IgD-negative memory B cell (primary cell): ENCODE measurements at regions not wholly inside any gene's neighbourhood (a gene's known extent, or its start where the extent isn't known, plus 50 kb on each side); places are given as distances from the start of the nearest gene placed in this dataset.
"Not testable (repeated sequence)": the region's sequence is repeated elsewhere in the genome, so short reads cannot be mapped to it uniquely, and the experiment has no call there.

Experiments
- H3K27ac Mint-ChIP-seq, 3 donors: one replicate each; pipeline ENCODE4 v1.8.0; 2020 to 2022; ENCODE audit warnings: mild to moderate bottlenecking in 3 of 3, mixed read lengths in 3 of 3, moderate library complexity in 1 of 3
- H3K27me3 Mint-ChIP-seq: one replicate; pipeline ENCODE4 v1.8.0; 2021; ENCODE audit warnings: mixed read lengths
- H3K36me3 Mint-ChIP-seq: one replicate; pipeline ENCODE4 v1.8.0; 2020; ENCODE audit warnings: mild to moderate bottlenecking, mixed read lengths
- H3K4me1 Mint-ChIP-seq, 3 donors: one replicate each; pipeline ENCODE4 v1.8.0; 2020 to 2022; ENCODE audit warnings: mixed read lengths in 3 of 3, mild to moderate bottlenecking in 1 of 3
- H3K4me3 Mint-ChIP-seq, 4 donors: one replicate each; pipeline ENCODE4 v1.8.0; 2020 to 2022; ENCODE audit warnings: mild to moderate bottlenecking in 4 of 4, mixed read lengths in 4 of 4, moderate library complexity in 3 of 4
- H3K9me3 Mint-ChIP-seq, 3 donors: one replicate each; pipeline ENCODE4 v1.8.0; 2020 to 2021; ENCODE audit warnings: mixed read lengths in 3 of 3, mild to moderate bottlenecking in 1 of 3

DNA sequence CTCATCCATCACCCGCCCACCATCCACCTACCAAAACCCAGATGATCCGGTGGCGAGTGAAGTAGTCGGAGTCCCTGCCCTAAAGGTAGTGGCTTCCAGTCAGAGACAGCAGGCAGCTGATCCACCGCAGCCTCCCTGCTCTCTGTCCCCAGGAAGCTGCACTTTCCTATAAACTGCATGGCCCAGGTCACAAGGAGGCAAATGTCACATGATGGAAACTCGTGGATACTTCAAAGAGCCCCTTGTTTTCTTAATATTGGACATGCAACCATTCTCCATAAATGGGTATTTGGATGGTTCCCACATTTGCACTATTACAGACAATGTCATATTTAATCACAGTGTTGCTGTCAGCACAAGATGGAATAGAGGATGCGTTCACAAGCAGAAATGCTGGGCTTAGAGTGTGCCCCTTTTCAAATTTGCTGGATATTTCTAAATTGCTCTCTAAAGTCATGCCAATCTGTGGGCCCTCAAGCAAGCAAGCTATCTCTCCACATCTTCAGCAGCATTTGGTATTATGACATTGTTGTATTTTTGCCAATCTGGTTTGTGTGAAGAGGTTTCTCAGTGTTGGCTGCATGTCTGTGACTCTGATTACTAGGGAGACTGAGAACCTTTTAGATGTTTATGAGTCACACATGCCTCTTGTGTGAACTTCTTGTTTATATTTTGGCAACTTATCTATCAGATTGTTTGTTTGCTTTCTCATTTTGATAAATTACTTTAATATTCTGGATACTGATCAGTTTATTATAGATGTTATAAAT lies 822.0 kb downstream of the TNS3 start:
- H3K4me1 Mint-ChIP-seq, result no peaks in the 10 kb centered on the region
- no peak overlapping the region for H3K4me3 Mint-ChIP-seq
- H3K27me3 Mint-ChIP-seq, result no peaks in the 10 kb centered on the region
- no peaks in the 10 kb centered on the region for H3K36me3 Mint-ChIP-seq
- H3K9me3 Mint-ChIP-seq, result peaks cover 0 to 4% (median 1%) of the 10 kb centered on the region in 3 donors
- H3K27ac Mint-ChIP-seq, result no peak overlapping the region

DNA sequence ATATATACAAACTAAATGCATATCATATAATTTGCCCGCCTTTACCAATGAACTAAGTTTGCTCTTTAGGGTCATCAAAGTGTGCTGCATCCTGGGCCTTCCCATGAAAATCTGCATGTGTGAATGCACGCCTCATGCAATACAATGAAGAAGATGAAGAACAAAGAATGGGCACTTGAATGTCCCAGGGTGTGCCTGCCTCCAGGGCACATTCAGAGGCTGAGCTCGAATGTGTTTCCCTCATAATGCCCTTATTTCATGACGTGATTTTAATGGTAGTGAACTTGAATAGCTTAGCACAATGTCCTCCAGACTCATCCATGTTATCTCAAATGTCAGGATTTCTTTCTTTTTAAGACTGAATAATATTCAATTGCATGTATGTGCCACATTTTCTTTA lies 824.9 kb downstream of the TNS3 start:
- Mint-ChIP-seq H3K4me3 (no peak overlapping the region), H3K9me3 (peaks cover 0 to 1% (median under 1%) of the 10 kb centered on the region in 3 donors), H3K36me3 (no peaks in the 10 kb centered on the region), H3K27ac (no peak overlapping the region), H3K27me3 (no peaks in the 10 kb centered on the region), H3K4me1 (no peaks in the 10 kb centered on the region)

GRCh38 chr7:46756256-46756655 lies 825.7 kb downstream of the TNS3 start:
- peaks cover 0 to 1% (median 0%) of the 10 kb centered on the region in 3 donors for H3K9me3 Mint-ChIP-seq
- no peak overlapping the region for H3K4me3 Mint-ChIP-seq
- no peak overlapping the region for H3K27ac Mint-ChIP-seq
- H3K36me3 Mint-ChIP-seq, result no peaks in the 10 kb centered on the region
- no peaks in the 10 kb centered on the region for H3K27me3 Mint-ChIP-seq
- no peaks in the 10 kb centered on the region for H3K4me1 Mint-ChIP-seq

- Mint-ChIP-seq H3K27me3 (no peaks in the 10 kb centered on the region), H3K4me1 (no peaks in the 10 kb centered on the region), H3K36me3 (no peaks in the 10 kb centered on the region), H3K9me3 (peaks cover 0 to 2% (median 0%) of the 10 kb centered on the region in 3 donors), H3K27ac (no peak overlapping the region), H3K4me3 (no peak overlapping the region)
Measured at GRCh38 chr7:46755120-46756034, 826.5 kb downstream of the TNS3 start.

- H3K36me3 Mint-ChIP-seq, result no peaks in the 10 kb centered on the region
- H3K27ac Mint-ChIP-seq, result no peak overlapping the region
- H3K27me3 Mint-ChIP-seq, result no peaks in the 10 kb centered on the region
- no peaks in the 10 kb centered on the region for H3K4me1 Mint-ChIP-seq
- peaks cover 0 to 2% (median 0%) of the 10 kb centered on the region in 3 donors for H3K9me3 Mint-ChIP-seq
- H3K4me3 Mint-ChIP-seq, result no peak overlapping the region
Measured at GRCh38 chr7:46754140-46754720, 827.7 kb downstream of the TNS3 start.

DNA sequence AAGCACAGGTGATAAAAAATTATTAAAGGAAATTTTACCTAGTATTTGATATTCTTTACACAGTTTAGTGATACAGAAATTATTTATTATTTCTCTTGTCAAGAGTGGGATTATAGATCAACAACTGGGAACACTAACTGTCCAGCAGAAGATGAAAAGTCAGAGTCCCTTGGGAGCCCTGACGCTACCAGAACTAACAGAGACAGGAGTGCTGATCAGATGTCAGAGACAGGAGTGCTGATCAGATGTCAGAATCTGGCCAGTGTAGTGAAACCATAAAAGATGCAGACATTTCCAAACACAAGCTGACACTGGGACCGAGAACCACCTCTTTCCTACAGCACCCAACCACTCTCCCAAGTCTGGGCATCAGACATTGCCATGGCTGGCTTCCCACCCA lies 828.2 kb downstream of the TNS3 start:
- Mint-ChIP-seq H3K27ac (no peak overlapping the region), H3K4me3 (no peak overlapping the region), H3K9me3 (peaks cover 0 to 2% (median 0%) of the 10 kb centered on the region in 3 donors), H3K4me1 (no peaks in the 10 kb centered on the region), H3K27me3 (no peaks in the 10 kb centered on the region), H3K36me3 (no peaks in the 10 kb centered on the region)

DNA sequence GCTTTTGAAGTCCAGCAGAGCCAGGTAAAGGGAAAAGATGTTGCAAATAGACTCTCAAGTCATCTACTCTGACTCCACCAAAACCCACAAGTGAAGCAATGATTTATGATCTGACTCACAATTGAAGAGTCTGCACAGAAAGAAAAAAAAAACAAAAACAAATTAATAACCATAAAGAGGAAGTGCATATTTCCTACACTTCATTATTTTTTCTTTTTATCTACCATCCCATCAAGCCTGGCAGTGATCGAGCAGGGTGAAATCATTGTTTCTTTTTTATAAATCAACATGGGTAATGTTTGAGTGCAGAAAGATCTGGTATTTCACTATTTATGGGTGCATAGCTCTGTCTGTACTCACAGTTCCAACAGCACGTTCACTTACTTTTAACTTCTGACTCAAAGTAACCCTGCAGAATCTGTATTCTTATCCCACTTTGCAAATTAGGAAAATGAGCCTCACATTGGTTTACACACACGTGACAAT lies 829.0 kb downstream of the TNS3 start:
- Mint-ChIP-seq H3K27me3 (no peaks in the 10 kb centered on the region), H3K4me1 (no peaks in the 10 kb centered on the region), H3K9me3 (peaks cover 0 to 2% (median 0%) of the 10 kb centered on the region in 3 donors), H3K36me3 (no peaks in the 10 kb centered on the region), H3K27ac (no peak overlapping the region), H3K4me3 (no peak overlapping the region)

GRCh38 chr7:46751927-46752723 lies 829.8 kb downstream of the TNS3 start:
- not testable (repeated sequence) for H3K4me1 Mint-ChIP-seq, H3K27me3 Mint-ChIP-seq, H3K36me3 Mint-ChIP-seq

DNA sequence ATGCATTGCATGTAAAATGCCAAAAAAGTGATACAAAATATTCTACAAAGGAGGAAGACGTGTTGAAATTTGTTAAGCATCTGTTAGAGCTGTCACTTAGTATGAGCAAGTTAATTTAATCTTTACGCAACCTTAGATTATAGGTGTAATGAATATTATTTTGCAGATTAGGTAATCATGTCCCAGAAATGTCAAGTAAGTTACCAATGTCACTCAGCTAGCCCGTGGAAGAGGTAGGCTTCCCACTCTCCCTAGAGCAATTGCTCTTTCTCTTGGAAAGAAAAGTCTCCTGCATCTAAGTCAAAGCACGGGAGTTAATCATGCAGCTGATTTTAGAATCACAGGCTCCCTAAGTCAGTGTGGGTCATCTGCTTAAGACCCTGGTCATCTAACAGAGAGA lies 830.4 kb upstream of the IGFBP3 start:
- Mint-ChIP-seq H3K27ac (no peak overlapping the region), H3K4me3 (no peak overlapping the region), H3K27me3 (no peaks in the 10 kb centered on the region), H3K36me3 (no peaks in the 10 kb centered on the region), H3K9me3 (peaks cover 0 to 2% (median 0%) of the 10 kb centered on the region in 3 donors), H3K4me1 (no peaks in the 10 kb centered on the region)

More at GRCh38 chr7:46751927-46752723, 829.8 kb downstream of the TNS3 start:
- not testable (repeated sequence) for H3K4me3 Mint-ChIP-seq, H3K27ac Mint-ChIP-seq, H3K9me3 Mint-ChIP-seq

DNA sequence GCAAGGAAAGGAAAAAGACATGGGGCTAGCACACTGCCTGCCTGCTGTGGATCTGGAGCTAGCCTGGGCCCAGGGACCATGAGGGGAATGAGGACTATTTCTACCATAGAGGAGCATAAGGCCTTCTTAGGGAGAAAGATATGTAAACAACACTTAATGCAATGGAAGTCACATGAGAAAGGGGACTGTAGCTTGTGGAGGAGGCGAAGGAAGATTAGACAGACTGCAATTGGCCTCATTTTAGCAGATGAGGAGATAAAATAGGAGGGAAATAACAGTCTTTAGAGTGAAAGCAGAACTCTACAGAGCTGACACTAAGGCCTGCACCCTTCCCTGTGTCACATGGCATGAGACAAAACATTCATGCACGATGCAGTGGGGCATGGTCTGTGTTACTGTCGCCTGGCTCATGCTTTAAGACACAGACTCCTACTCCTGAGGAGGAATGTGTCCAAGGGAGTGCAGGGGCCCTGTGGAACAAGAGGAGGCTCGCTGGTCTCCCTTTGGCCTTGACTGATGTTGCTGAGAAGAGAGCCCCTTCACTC lies 829.3 kb upstream of the IGFBP3 start:
- H3K27me3 Mint-ChIP-seq, result no peaks in the 10 kb centered on the region
- H3K4me3 Mint-ChIP-seq, result no peak overlapping the region
- H3K4me1 Mint-ChIP-seq, result no peaks in the 10 kb centered on the region
- no peaks in the 10 kb centered on the region for H3K36me3 Mint-ChIP-seq
- peaks cover 0 to 2% (median 0%) of the 10 kb centered on the region in 3 donors for H3K9me3 Mint-ChIP-seq
- no peak overlapping the region for H3K27ac Mint-ChIP-seq

- Mint-ChIP-seq H3K4me3 (no peak overlapping the region), H3K4me1 (no peaks in the 10 kb centered on the region), H3K27me3 (no peaks in the 10 kb centered on the region), H3K27ac (no peak overlapping the region), H3K36me3 (peaks cover 1% of the 10 kb centered on the region), H3K9me3 (peaks cover 0 to 2% (median 0%) of the 10 kb centered on the region in 3 donors)
Measured at GRCh38 chr7:46747869-46748576, 827.0 kb upstream of the IGFBP3 start.

GRCh38 chr7:46746695-46747687 lies 825.9 kb upstream of the IGFBP3 start:
- H3K4me3 Mint-ChIP-seq, result no peak overlapping the region
- peak overlapping the region in 1 of 3 donors; percentile 50 for H3K27ac Mint-ChIP-seq
- peaks cover 1% of the 10 kb centered on the region for H3K36me3 Mint-ChIP-seq
- no peaks in the 10 kb centered on the region for H3K4me1 Mint-ChIP-seq
- no peaks in the 10 kb centered on the region for H3K27me3 Mint-ChIP-seq
- peaks cover 0 to 2% (median 0%) of the 10 kb centered on the region in 3 donors for H3K9me3 Mint-ChIP-seq

DNA sequence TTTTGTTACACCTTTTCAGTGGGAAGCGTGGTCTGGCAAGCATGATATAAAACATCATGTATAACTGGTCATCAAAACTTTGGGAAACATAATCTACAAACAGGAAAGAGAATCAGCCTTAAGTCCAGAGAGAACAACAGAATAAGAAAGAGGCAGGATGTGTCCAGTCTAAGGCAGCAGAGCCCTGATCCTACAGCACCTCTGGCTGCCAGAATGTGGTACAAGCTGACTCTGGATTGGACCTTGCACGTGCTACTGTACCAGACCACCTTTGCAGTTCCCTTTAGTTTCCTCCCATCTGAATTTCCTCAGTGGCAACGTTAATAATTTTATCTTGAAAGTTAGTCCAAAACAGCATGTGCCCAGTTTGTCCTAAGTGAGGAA lies 824.6 kb upstream of the IGFBP3 start:
- Mint-ChIP-seq H3K27ac (no peak overlapping the region), H3K4me3 (no peak overlapping the region), H3K9me3 (peaks cover 0 to 2% (median 0%) of the 10 kb centered on the region in 3 donors), H3K27me3 (no peaks in the 10 kb centered on the region), H3K4me1 (no peaks in the 10 kb centered on the region), H3K36me3 (peaks cover 1% of the 10 kb centered on the region)
